ENCODE measurements at regions not wholly inside any gene's neighbourhood (a gene's known extent, or its start where the extent isn't known, plus 50 kb on each side); places are given as distances from the start of the nearest gene placed in this dataset.

DNA sequence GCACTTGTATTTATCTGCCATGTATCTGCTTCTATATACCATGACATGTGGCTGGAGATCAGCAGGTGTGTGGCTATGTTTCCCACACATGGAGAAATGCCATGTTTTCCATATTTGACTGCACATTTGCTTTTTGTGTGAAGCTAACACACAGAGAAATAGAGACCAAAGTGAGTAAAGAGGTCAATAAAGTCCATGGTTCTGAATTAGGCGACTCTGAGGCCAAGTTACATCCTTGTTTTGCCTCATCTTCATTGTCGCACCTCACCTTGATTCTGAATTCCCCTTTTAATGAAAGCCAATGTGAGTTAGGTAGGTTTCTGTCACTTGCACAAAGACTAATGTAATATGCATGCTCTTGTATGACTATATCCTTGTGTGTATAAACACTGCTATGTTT is 194.1 kb downstream of the INSC start:
- no peak for ATAC-seq
- BruUV-seq (replicated peaks) = no TSS peak
- no peaks in the 10 kb centered on the region for H3K36me3 ChIP-seq (ENCODE audit: control insufficient read depth in 1 of 2, insufficient read depth in 2 of 2, low read length in 2 of 2)
- H3K9ac ChIP-seq (ENCODE audit: low read length) = no peak overlapping the region
- no peaks in the 10 kb centered on the region for H3K9me3 ChIP-seq (ENCODE audit: control insufficient read depth in 1 of 2, insufficient read depth in 1 of 2, low read depth in 1 of 2, low read length in 2 of 2)
- H3K4me1 ChIP-seq (ENCODE audit: control insufficient read depth in 1 of 2, insufficient read depth in 2 of 2, low read length in 2 of 2) = no peaks in the 10 kb centered on the region
- TF ChIP-seq JUND (IDR thresholded peaks at IDR 0.05) (no peak), SRF (IDR thresholded peaks at IDR 0.05; ENCODE audit: low read depth) (no peak), SIN3A (IDR thresholded peaks at IDR 0.05; ENCODE audit: low read depth) (no peak), EGR1 (IDR thresholded peaks at IDR 0.05; ENCODE audit: low read depth) (no peak), EZH2phosphoT487 (IDR thresholded peaks at IDR 0.05; ENCODE audit: borderline replicate concordance) (no peak), TCF7L2 (IDR thresholded peaks at IDR 0.05; ENCODE audit: borderline replicate concordance, extremely low read depth, insufficient read depth, insufficient read length) (no peak), YY1 (IDR thresholded peaks at IDR 0.05; ENCODE audit: extremely low read depth, insufficient replicate concordance, low read depth, low read length) (no peak), POLR2A (IDR thresholded peaks at IDR 0.05; ENCODE audit: borderline replicate concordance, extremely low read depth, insufficient read depth, insufficient read length) (no peak), SP1 (IDR thresholded peaks at IDR 0.05; ENCODE audit: low read depth) (no peak), FOSL1 (IDR thresholded peaks at IDR 0.05; ENCODE audit: low read depth) (no peak), EZH2 (IDR thresholded peaks at IDR 0.05) (no peak), CBX3 (IDR thresholded peaks at IDR 0.05; ENCODE audit: low read depth) (no peak), ZFX (IDR thresholded peaks at IDR 0.05) (no peak), CEBPB (IDR thresholded peaks at IDR 0.05; ENCODE audit: low read depth) (no peak), ELF1 (IDR thresholded peaks at IDR 0.05; ENCODE audit: borderline replicate concordance, low read depth) (no peak)
- TF ChIP-seq, protein P1, sequence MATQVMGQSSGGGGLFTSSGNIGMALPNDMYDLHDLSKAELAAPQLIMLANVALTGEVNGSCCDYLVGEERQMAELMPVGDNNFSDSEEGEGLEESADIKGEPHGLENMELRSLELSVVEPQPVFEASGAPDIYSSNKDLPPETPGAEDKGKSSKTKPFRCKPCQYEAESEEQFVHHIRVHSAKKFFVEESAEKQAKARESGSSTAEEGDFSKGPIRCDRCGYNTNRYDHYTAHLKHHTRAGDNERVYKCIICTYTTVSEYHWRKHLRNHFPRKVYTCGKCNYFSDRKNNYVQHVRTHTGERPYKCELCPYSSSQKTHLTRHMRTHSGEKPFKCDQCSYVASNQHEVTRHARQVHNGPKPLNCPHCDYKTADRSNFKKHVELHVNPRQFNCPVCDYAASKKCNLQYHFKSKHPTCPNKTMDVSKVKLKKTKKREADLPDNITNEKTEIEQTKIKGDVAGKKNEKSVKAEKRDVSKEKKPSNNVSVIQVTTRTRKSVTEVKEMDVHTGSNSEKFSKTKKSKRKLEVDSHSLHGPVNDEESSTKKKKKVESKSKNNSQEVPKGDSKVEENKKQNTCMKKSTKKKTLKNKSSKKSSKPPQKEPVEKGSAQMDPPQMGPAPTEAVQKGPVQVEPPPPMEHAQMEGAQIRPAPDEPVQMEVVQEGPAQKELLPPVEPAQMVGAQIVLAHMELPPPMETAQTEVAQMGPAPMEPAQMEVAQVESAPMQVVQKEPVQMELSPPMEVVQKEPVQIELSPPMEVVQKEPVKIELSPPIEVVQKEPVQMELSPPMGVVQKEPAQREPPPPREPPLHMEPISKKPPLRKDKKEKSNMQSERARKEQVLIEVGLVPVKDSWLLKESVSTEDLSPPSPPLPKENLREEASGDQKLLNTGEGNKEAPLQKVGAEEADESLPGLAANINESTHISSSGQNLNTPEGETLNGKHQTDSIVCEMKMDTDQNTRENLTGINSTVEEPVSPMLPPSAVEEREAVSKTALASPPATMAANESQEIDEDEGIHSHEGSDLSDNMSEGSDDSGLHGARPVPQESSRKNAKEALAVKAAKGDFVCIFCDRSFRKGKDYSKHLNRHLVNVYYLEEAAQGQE (IDR thresholded peaks at IDR 0.05; ENCODE audit: low read depth) = no peak
- TF ChIP-seq, protein P2, sequence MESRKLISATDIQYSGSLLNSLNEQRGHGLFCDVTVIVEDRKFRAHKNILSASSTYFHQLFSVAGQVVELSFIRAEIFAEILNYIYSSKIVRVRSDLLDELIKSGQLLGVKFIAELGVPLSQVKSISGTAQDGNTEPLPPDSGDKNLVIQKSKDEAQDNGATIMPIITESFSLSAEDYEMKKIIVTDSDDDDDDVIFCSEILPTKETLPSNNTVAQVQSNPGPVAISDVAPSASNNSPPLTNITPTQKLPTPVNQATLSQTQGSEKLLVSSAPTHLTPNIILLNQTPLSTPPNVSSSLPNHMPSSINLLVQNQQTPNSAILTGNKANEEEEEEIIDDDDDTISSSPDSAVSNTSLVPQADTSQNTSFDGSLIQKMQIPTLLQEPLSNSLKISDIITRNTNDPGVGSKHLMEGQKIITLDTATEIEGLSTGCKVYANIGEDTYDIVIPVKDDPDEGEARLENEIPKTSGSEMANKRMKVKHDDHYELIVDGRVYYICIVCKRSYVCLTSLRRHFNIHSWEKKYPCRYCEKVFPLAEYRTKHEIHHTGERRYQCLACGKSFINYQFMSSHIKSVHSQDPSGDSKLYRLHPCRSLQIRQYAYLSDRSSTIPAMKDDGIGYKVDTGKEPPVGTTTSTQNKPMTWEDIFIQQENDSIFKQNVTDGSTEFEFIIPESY (IDR thresholded peaks at IDR 0.05; ENCODE audit: extremely low read depth, insufficient replicate concordance, low read length) = no peak
- TF ChIP-seq, protein P3, sequence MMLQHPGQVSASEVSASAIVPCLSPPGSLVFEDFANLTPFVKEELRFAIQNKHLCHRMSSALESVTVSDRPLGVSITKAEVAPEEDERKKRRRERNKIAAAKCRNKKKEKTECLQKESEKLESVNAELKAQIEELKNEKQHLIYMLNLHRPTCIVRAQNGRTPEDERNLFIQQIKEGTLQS (IDR thresholded peaks at IDR 0.05) = no peak
- peaks cover 25% of the 10 kb centered on the region; the same call in 1 of the 2 replicates for H3K27me3 ChIP-seq (ENCODE audit: insufficient read depth, low read length)
- H2AFZ ChIP-seq (ENCODE audit: low read depth, low read length, poor library complexity, severe bottlenecking) = no peak overlapping the region
- no peaks in the 10 kb centered on the region for H3K79me2 ChIP-seq (ENCODE audit: insufficient read depth, low read length)
- H3K4me2 ChIP-seq (ENCODE audit: low read length) = no peak overlapping the region
- no peaks in the 10 kb centered on the region for H3K9me2 ChIP-seq (ENCODE audit: insufficient read depth)
- DNase-seq (ENCODE audit: low read depth, low spot score) = no peak
- no peak overlapping the region for H3K27ac ChIP-seq (ENCODE audit: low read depth, low read length)
- CTCF ChIA-PET = no interaction called here
- no peaks in the 10 kb centered on the region for H4K20me1 ChIP-seq (ENCODE audit: insufficient read depth)
- H3K4me3 ChIP-seq (replicated peaks in 1 of 2; ENCODE audit: low read depth in 1 of 2, low read length in 2 of 2) = no peak overlapping the region
- intact Hi-C loops (cut with micrococcal nuclease) = no loop called here
- POLR2A ChIA-PET = no interaction called here
- RAD21 ChIA-PET (ENCODE audit: low non-redundant PET in 1 of 2, low total read pairs in 2 of 2, uncharacterized antibody in 2 of 2, unreplicated experiment in 2 of 2) = no interaction called here

All from HCT116 (cell line).